ENCODE measurements at regions not wholly inside any gene's neighbourhood (a gene's known extent, or its start where the extent isn't known, plus 50 kb on each side); places are given as distances from the start of the nearest gene placed in this dataset.
"Not testable (repeated sequence)": the region's sequence is repeated elsewhere in the genome, so short reads cannot be mapped to it uniquely, and the experiment has no call there.

- Histone ChIP-seq H3K9me3 (ENCODE audit: low read depth, low read length) (no peaks in the 10 kb centered on the region), H3K36me3 (ENCODE audit: insufficient read depth, low read length) (no peaks in the 10 kb centered on the region), H3K27ac (no peak overlapping the region), H3K9ac (ENCODE audit: insufficient read length) (no peak overlapping the region), H3K4me3 (no peak overlapping the region)
- no peak for TF ChIP-seq FOXP2 (optimal IDR thresholded peaks at IDR 0.05; ENCODE audit: control extremely low read depth, extremely low read length, insufficient read depth)
- no peak for TF ChIP-seq POLR2AphosphoS5 (IDR thresholded peaks at IDR 0.05; ENCODE audit: borderline replicate concordance, low read depth, low read length)
- TF ChIP-seq EZH2 (IDR thresholded peaks at IDR 0.05) = no peak
- DNase-seq (ENCODE audit: low read depth, low spot score) = no peak
Measured at GRCh38 chr1:212167098-212167497, 118.1 kb upstream of the PPP2R5A start.

- TF ChIP-seq POLR2AphosphoS5 (IDR thresholded peaks at IDR 0.05; ENCODE audit: borderline replicate concordance, low read depth, low read length) (no peak), FOXP2 (optimal IDR thresholded peaks at IDR 0.05; ENCODE audit: control extremely low read depth, extremely low read length, insufficient read depth) (no peak), EZH2 (IDR thresholded peaks at IDR 0.05) (no peak)
- Histone ChIP-seq H3K36me3 (ENCODE audit: insufficient read depth, low read length) (no peaks in the 10 kb centered on the region), H3K27ac (no peak overlapping the region), H3K9me3 (ENCODE audit: low read depth, low read length) (no peaks in the 10 kb centered on the region), H3K4me3 (no peak overlapping the region), H3K9ac (ENCODE audit: insufficient read length) (no peak overlapping the region)
- DNase-seq (ENCODE audit: low read depth, low spot score) = no peak
Measured at GRCh38 chr1:212173567-212173966, 111.6 kb upstream of the PPP2R5A start.

- H3K9ac ChIP-seq (ENCODE audit: insufficient read length); DNase-seq (ENCODE audit: low read depth, low spot score); H3K4me3 ChIP-seq; H3K9me3 ChIP-seq (ENCODE audit: low read depth, low read length); H3K36me3 ChIP-seq (ENCODE audit: insufficient read depth, low read length); H3K27ac ChIP-seq: not testable (repeated sequence)
Measured at GRCh38 chr1:212174295-212174694, 110.9 kb upstream of the PPP2R5A start.

- no peak overlapping the region for H3K4me3 ChIP-seq
- TF ChIP-seq FOXP2 (optimal IDR thresholded peaks at IDR 0.05; ENCODE audit: control extremely low read depth, extremely low read length, insufficient read depth) (no peak), POLR2AphosphoS5 (IDR thresholded peaks at IDR 0.05; ENCODE audit: borderline replicate concordance, low read depth, low read length) (no peak), EZH2 (IDR thresholded peaks at IDR 0.05) (no peak)
- no peaks in the 10 kb centered on the region for H3K9me3 ChIP-seq (ENCODE audit: low read depth, low read length)
- no peaks in the 10 kb centered on the region for H3K36me3 ChIP-seq (ENCODE audit: insufficient read depth, low read length)
- H3K27ac ChIP-seq = no peak overlapping the region
- no peak overlapping the region for H3K9ac ChIP-seq (ENCODE audit: insufficient read length)
- no peak for DNase-seq (ENCODE audit: low read depth, low spot score)
Measured at GRCh38 chr1:212177542-212177941, 107.7 kb upstream of the PPP2R5A start.

- DNase-seq (ENCODE audit: low read depth, low spot score) = no peak
- Histone ChIP-seq H3K9me3 (ENCODE audit: low read depth, low read length) (no peaks in the 10 kb centered on the region), H3K4me3 (no peak overlapping the region), H3K9ac (ENCODE audit: insufficient read length) (no peak overlapping the region), H3K36me3 (ENCODE audit: insufficient read depth, low read length) (no peaks in the 10 kb centered on the region), H3K27ac (no peak overlapping the region)
- TF ChIP-seq FOXP2 (optimal IDR thresholded peaks at IDR 0.05; ENCODE audit: control extremely low read depth, extremely low read length, insufficient read depth) = no peak
- no peak for TF ChIP-seq EZH2 (IDR thresholded peaks at IDR 0.05)
- no peak for TF ChIP-seq POLR2AphosphoS5 (IDR thresholded peaks at IDR 0.05; ENCODE audit: borderline replicate concordance, low read depth, low read length)
Measured at GRCh38 chr1:212178851-212179250, 106.4 kb upstream of the PPP2R5A start.

- TF ChIP-seq EZH2 (IDR thresholded peaks at IDR 0.05) (no peak), FOXP2 (optimal IDR thresholded peaks at IDR 0.05; ENCODE audit: control extremely low read depth, extremely low read length, insufficient read depth) (no peak), POLR2AphosphoS5 (IDR thresholded peaks at IDR 0.05; ENCODE audit: borderline replicate concordance, low read depth, low read length) (no peak)
- H3K27ac ChIP-seq = no peak overlapping the region
- H3K4me3 ChIP-seq = no peak overlapping the region
- no peaks in the 10 kb centered on the region for H3K9me3 ChIP-seq (ENCODE audit: low read depth, low read length)
- DNase-seq (ENCODE audit: low read depth, low spot score) = no peak
- no peaks in the 10 kb centered on the region for H3K36me3 ChIP-seq (ENCODE audit: insufficient read depth, low read length)
- no peak overlapping the region for H3K9ac ChIP-seq (ENCODE audit: insufficient read length)
Measured at GRCh38 chr1:212179394-212180076, 105.7 kb upstream of the PPP2R5A start.

GRCh38 chr1:212181015-212181882, 104.0 kb upstream of the PPP2R5A start:
- H3K27ac ChIP-seq = no peak overlapping the region
- no peaks in the 10 kb centered on the region for H3K9me3 ChIP-seq (ENCODE audit: low read depth, low read length)
- no peak overlapping the region for H3K9ac ChIP-seq (ENCODE audit: insufficient read length)
- H3K4me3 ChIP-seq = no peak overlapping the region
- DNase-seq (ENCODE audit: low read depth, low spot score) = no peak
- H3K36me3 ChIP-seq (ENCODE audit: insufficient read depth, low read length) = no peaks in the 10 kb centered on the region
- TF ChIP-seq FOXP2 (optimal IDR thresholded peaks at IDR 0.05; ENCODE audit: control extremely low read depth, extremely low read length, insufficient read depth) (no peak), EZH2 (IDR thresholded peaks at IDR 0.05) (no peak), POLR2AphosphoS5 (IDR thresholded peaks at IDR 0.05; ENCODE audit: borderline replicate concordance, low read depth, low read length) (no peak)

- Histone ChIP-seq H3K9me3 (ENCODE audit: low read depth, low read length) (no peaks in the 10 kb centered on the region), H3K4me3 (no peak overlapping the region), H3K36me3 (ENCODE audit: insufficient read depth, low read length) (no peaks in the 10 kb centered on the region), H3K27ac (no peak overlapping the region), H3K9ac (ENCODE audit: insufficient read length) (no peak overlapping the region)
- no peak for DNase-seq (ENCODE audit: low read depth, low spot score)
- no peak for TF ChIP-seq POLR2AphosphoS5 (IDR thresholded peaks at IDR 0.05; ENCODE audit: borderline replicate concordance, low read depth, low read length)
- no peak for TF ChIP-seq EZH2 (IDR thresholded peaks at IDR 0.05)
- no peak for TF ChIP-seq FOXP2 (optimal IDR thresholded peaks at IDR 0.05; ENCODE audit: control extremely low read depth, extremely low read length, insufficient read depth)
Measured at GRCh38 chr1:212182171-212182570, 103.0 kb upstream of the PPP2R5A start.
